NT2/D1 (cell line): ENCODE measurements at regions not wholly inside any gene's neighbourhood (a gene's known extent, or its start where the extent isn't known, plus 50 kb on each side); places are given as distances from the start of the nearest gene placed in this dataset.

Source experiments
- YY1 ChIP-seq: IDR thresholded peaks from 2 replicates; pipeline ENCODE4 v1.6.1; 2011; ENCODE audit not compliant: insufficient read length, insufficient read depth
- ZNF274 ChIP-seq: IDR thresholded peaks from 2 replicates; pipeline ENCODE4 v1.6.1; 2011; ENCODE audit warnings: mild to moderate bottlenecking, low read depth, low read length

DNA sequence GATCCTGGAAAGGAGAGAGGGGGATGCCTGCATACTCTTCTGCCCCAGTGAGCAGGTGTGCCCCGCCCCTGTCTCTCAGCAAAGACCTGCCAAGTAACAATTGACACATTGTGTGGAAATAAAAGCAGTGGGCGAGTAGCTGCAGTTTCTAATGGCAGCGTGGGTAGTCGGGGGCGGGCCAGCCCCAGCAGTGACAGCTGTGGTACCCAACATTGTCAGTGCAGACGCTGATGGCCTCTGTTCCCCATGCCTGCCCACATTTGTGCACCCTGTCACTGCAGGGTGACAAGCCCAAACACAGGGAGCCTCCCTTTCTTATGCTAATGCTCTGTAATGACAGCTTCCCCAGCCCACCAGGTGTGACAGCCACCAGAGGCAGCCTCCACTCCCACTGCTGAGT, 491.7 kb downstream of the DHX35 start:
- TF ChIP-seq YY1 = no peak
- no peak for TF ChIP-seq ZNF274
